ENCODE measurements at regions not wholly inside any gene's neighbourhood (a gene's known extent, or its start where the extent isn't known, plus 50 kb on each side); places are given as distances from the start of the nearest gene placed in this dataset.

DNA sequence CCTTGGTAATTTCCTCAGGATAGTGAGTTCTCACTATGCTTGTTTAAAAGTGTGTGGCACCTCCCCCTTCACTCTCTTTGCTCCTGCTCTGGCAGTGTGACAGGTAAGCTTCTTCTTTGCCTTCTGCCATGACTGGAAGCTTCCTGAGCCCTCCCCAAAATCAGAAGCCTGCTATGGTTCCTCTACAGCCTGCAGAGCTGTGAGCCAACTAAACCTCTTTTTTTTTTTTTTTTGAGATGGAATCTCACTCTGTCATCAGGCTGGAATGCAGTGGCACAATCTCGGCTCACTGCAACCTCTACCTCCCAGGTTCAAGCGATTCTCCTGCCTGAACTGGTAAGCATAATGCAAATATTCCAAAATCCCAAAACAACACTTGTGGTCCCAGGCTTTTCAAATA is 80.0 kb downstream of the SOWAHC start:
- ATAC-seq (ENCODE audit: low read depth) (peak; percentile 54), DNase-seq (no peak)
- Histone ChIP-seq H4K8ac (ENCODE audit: low read depth in 2 of 2, low read length in 2 of 2) (no peak overlapping the region), H3K79me1 (ENCODE audit: low read depth in 1 of 2, low read length in 2 of 2) (no peaks in the 10 kb centered on the region), H3K9ac (ENCODE audit: low read depth, low read length) (no peak overlapping the region), H3K18ac (ENCODE audit: low read depth, low read length) (no peak overlapping the region), H3K27ac (ENCODE audit: insufficient read depth, low read length) (no peak overlapping the region), H3K14ac (replicated peaks; ENCODE audit: low read depth, low read length) (no peak overlapping the region), H4K5ac (ENCODE audit: low read depth, low read length) (no peak overlapping the region), H3K23ac (ENCODE audit: low read depth, low read length) (no peak overlapping the region), H4K20me1 (ENCODE audit: insufficient read depth, low read length) (no peaks in the 10 kb centered on the region), H3K9me3 (ENCODE audit: control insufficient read depth, insufficient read depth, low read length) (no peaks in the 10 kb centered on the region; the same call in 1 of the 2 replicates), H3K56ac (ENCODE audit: extremely low read depth, insufficient read depth, low read length) (no peak overlapping the region), H2AK5ac (ENCODE audit: low read depth, low read length) (no peak overlapping the region), H3K4ac (ENCODE audit: low read depth, low read length) (no peak overlapping the region), H3K4me1 (ENCODE audit: control insufficient read depth, insufficient read depth, low read length) (peaks cover 4% of the 10 kb centered on the region; the same call in 1 of the 2 replicates), H3K36me3 (ENCODE audit: control insufficient read depth, insufficient read depth, low read length) (no peaks in the 10 kb centered on the region), H2AFZ (replicated peaks; ENCODE audit: low read length, poor library complexity) (no peak overlapping the region), H2BK5ac (ENCODE audit: low read depth, low read length, poor library complexity, severe bottlenecking) (no peak overlapping the region), H4K91ac (ENCODE audit: insufficient read depth, low read depth, low read length) (no peak overlapping the region), H2BK20ac (ENCODE audit: low read depth, low read length) (no peak overlapping the region), H3K27me3 (ENCODE audit: control insufficient read depth, insufficient read depth, low read length) (peaks cover 4% of the 10 kb centered on the region), H3K4me3 (ENCODE audit: insufficient read depth, low read depth, low read length) (no peak overlapping the region), H3K4me2 (ENCODE audit: low read depth, low read length) (no peak overlapping the region), H3K9me1 (ENCODE audit: insufficient read depth, low read length) (no peaks in the 10 kb centered on the region), H2AK9ac (replicated peaks; ENCODE audit: low read depth, low read length, poor library complexity) (no peak overlapping the region), H2BK120ac (ENCODE audit: low read depth, low read length) (no peak overlapping the region), H2BK15ac (ENCODE audit: low read depth, low read length) (no peak overlapping the region)
- ChIA-PET POLR2A (ENCODE audit: unreplicated experiment) (interaction anchor here (1.1 kb wide), 2 partner anchors 9 to 13 kb away, joined by 3 read pairs; no protein-coding TSS in a partner anchor), CTCF (no interaction called here)
- in situ Hi-C loops (cut with MboI; ENCODE audit: low sequenced_read_pairs): no loop called here
- intact Hi-C loops (cut with micrococcal nuclease): loop anchor here (2.0 kb wide), 1 partner anchor 13 kb away; no protein-coding TSS in a partner anchor
- no TSS peak for BruUV-seq (replicated peaks)
- TF ChIP-seq RAD21 (IDR thresholded peaks at IDR 0.05; ENCODE audit: low read length) (no peak), CHD1 (IDR thresholded peaks at IDR 0.05; ENCODE audit: low read depth, low read length) (no peak), RCOR1 (IDR thresholded peaks at IDR 0.05; ENCODE audit: insufficient replicate concordance, low read length) (no peak), RFX5 (IDR thresholded peaks at IDR 0.05; ENCODE audit: low read depth, low read length) (no peak), BHLHE40 (IDR thresholded peaks at IDR 0.05; ENCODE audit: low read depth, low read length) (no peak), MAZ (IDR thresholded peaks at IDR 0.05; ENCODE audit: borderline replicate concordance, low read depth, low read length) (no peak)
- TF ChIP-seq, protein P1, sequence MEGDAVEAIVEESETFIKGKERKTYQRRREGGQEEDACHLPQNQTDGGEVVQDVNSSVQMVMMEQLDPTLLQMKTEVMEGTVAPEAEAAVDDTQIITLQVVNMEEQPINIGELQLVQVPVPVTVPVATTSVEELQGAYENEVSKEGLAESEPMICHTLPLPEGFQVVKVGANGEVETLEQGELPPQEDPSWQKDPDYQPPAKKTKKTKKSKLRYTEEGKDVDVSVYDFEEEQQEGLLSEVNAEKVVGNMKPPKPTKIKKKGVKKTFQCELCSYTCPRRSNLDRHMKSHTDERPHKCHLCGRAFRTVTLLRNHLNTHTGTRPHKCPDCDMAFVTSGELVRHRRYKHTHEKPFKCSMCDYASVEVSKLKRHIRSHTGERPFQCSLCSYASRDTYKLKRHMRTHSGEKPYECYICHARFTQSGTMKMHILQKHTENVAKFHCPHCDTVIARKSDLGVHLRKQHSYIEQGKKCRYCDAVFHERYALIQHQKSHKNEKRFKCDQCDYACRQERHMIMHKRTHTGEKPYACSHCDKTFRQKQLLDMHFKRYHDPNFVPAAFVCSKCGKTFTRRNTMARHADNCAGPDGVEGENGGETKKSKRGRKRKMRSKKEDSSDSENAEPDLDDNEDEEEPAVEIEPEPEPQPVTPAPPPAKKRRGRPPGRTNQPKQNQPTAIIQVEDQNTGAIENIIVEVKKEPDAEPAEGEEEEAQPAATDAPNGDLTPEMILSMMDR (conservative IDR thresholded peaks at IDR 0.05; ENCODE audit: low read depth, low read length): no peak
- WGBS, 2 experiments (ENCODE audit: extremely low coverage in 2 of 2, insufficient read length in 1 of 2): no CpG with 5 or more reads among the region's 2 CpGs
- dilution Hi-C loops (cut with HindIII; ENCODE audit: low sequenced_read_pairs, unreplicated experiment): no loop called here

Measured in IMR-90 (cell line).